ENCODE measurements at regions not wholly inside any gene's neighbourhood (a gene's known extent, or its start where the extent isn't known, plus 50 kb on each side); places are given as distances from the start of the nearest gene placed in this dataset.

- FAIRE-seq: no peak
- DNase-seq (ENCODE audit: extremely low spot score, insufficient read length, low read depth): no peak
Measured at GRCh38 chr1:229093609-229094336, 177.1 kb upstream of the RAB4A start.

- no peak for FAIRE-seq
- no peak for DNase-seq (ENCODE audit: extremely low spot score, insufficient read length, low read depth)
Measured at GRCh38 chr1:229094476-229095311, 176.2 kb upstream of the RAB4A start.

- FAIRE-seq (no peak), DNase-seq (ENCODE audit: extremely low spot score, insufficient read length, low read depth) (no peak)
Measured at GRCh38 chr1:229095325-229095724, 175.6 kb upstream of the RAB4A start.

GRCh38 chr1:229097356-229097755 lies 173.6 kb upstream of the RAB4A start:
- no peak for FAIRE-seq
- DNase-seq (ENCODE audit: extremely low spot score, insufficient read length, low read depth): no peak

- FAIRE-seq: no peak
Measured at GRCh38 chr1:229098361-229098760, 172.6 kb upstream of the RAB4A start.

GRCh38 chr1:229098903-229099578 lies 171.9 kb upstream of the RAB4A start:
- no peak for DNase-seq (ENCODE audit: extremely low spot score, insufficient read length, low read depth)
- no peak for FAIRE-seq

More at GRCh38 chr1:229098361-229098760, 172.6 kb upstream of the RAB4A start:
- no peak for DNase-seq (ENCODE audit: extremely low spot score, insufficient read length, low read depth)

- FAIRE-seq (no peak), DNase-seq (ENCODE audit: extremely low spot score, insufficient read length, low read depth) (no peak)
Measured at GRCh38 chr1:229101011-229101871, 169.7 kb upstream of the RAB4A start.

GRCh38 chr1:229102741-229103391 lies 168.0 kb upstream of the RAB4A start:
- no peak for DNase-seq (ENCODE audit: extremely low spot score, insufficient read length, low read depth)
- FAIRE-seq: no peak

GRCh38 chr1:229104654-229105053 lies 166.3 kb upstream of the RAB4A start:
- FAIRE-seq (no peak), DNase-seq (ENCODE audit: extremely low spot score, insufficient read length, low read depth) (no peak)

GRCh38 chr1:229105109-229105508 lies 165.8 kb upstream of the RAB4A start:
- no peak for FAIRE-seq
- no peak for DNase-seq (ENCODE audit: extremely low spot score, insufficient read length, low read depth)

GRCh38 chr1:229105822-229106525 lies 164.9 kb upstream of the RAB4A start:
- FAIRE-seq: no peak
- DNase-seq (ENCODE audit: extremely low spot score, insufficient read length, low read depth): no peak

- no peak for FAIRE-seq
Measured at GRCh38 chr1:229106526-229107125, 164.3 kb upstream of the RAB4A start.

GRCh38 chr1:229107304-229107815 lies 163.6 kb upstream of the RAB4A start:
- FAIRE-seq (no peak), DNase-seq (ENCODE audit: extremely low spot score, insufficient read length, low read depth) (no peak)

More at GRCh38 chr1:229106526-229107125, 164.3 kb upstream of the RAB4A start:
- no peak for DNase-seq (ENCODE audit: extremely low spot score, insufficient read length, low read depth)

GRCh38 chr1:229107972-229108371 lies 162.9 kb upstream of the RAB4A start:
- FAIRE-seq: no peak

GRCh38 chr1:229108598-229109201 lies 162.2 kb upstream of the RAB4A start:
- no peak for FAIRE-seq
- DNase-seq (ENCODE audit: extremely low spot score, insufficient read length, low read depth): no peak

More at GRCh38 chr1:229107972-229108371, 162.9 kb upstream of the RAB4A start:
- no peak for DNase-seq (ENCODE audit: extremely low spot score, insufficient read length, low read depth)

GRCh38 chr1:229109320-229109761 lies 161.6 kb upstream of the RAB4A start:
- DNase-seq (ENCODE audit: extremely low spot score, insufficient read length, low read depth) (no peak), FAIRE-seq (no peak)

GRCh38 chr1:229110986-229111385 lies 159.9 kb upstream of the RAB4A start:
- no peak for FAIRE-seq
- no peak for DNase-seq (ENCODE audit: extremely low spot score, insufficient read length, low read depth)

Measured in GM18507 (cell line).